ENCODE measurements at regions not wholly inside any gene's neighbourhood (a gene's known extent, or its start where the extent isn't known, plus 50 kb on each side); places are given as distances from the start of the nearest gene placed in this dataset.
"Not testable (repeated sequence)": the region's sequence is repeated elsewhere in the genome, so short reads cannot be mapped to it uniquely, and the experiment has no call there.

DNA sequence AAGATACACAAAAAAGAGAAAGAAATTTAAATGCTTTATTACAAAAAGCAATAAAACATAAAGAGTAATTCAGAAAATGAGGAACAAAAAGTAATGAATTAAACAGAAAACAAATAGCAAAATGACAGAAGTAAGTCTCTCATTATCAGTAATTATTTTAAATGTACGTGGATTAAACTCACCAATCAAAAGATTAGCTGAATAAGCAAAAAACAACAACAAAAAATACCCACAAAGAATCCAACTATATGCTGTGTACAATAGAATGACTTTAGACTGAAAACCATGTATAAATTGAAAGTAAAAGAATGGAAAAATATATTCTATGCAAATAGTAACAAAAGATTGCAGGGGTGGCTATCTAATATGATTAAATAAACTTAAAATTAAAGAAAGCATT, 1006.8 kb downstream of the SLC16A7 start:
- no peaks in the 10 kb centered on the region for H3K27me3 ChIP-seq (ENCODE audit: control insufficient read depth, insufficient read depth, low read length)
- no peaks in the 10 kb centered on the region for H3K36me3 ChIP-seq (ENCODE audit: control insufficient read depth, insufficient read depth, low read length)
- no peak for DNase-seq (ENCODE audit: low read depth, low spot score)
- no peaks in the 10 kb centered on the region for H3K4me1 ChIP-seq (ENCODE audit: control insufficient read depth, insufficient read depth, low read length)
- H3K27ac ChIP-seq (ENCODE audit: low read length), result no peak overlapping the region
- H3K9me3 ChIP-seq (ENCODE audit: control insufficient read depth, insufficient read depth, low read length), result no peaks in the 10 kb centered on the region; the same call in 1 of the 2 replicates
- WGBS (ENCODE audit: insufficient coverage, insufficient read length), result no CpG with 5 or more reads among the region's 1 CpG
- no peak overlapping the region for H3K4me3 ChIP-seq (ENCODE audit: low read length)

DNA sequence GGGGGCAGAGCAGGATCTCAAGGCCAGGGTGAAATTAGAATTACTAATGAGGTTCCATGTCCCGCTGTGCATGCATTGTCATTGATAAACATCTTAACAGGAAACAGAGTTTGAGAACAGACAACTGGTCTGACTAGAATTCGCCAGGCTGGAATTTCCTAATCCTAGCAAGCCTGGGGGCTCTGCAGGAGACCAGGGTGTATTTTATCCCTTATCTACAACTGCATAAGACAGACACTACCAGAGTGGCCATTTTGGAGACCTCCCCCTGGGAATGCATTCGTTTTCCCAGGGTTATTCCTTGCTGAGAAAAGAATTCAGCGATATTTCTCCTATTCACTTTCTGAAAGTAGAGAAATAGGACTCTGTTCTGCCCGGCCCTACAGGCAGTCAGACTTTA, 1007.6 kb downstream of the SLC16A7 start:
- not testable (repeated sequence) for H3K9me3 ChIP-seq (ENCODE audit: control insufficient read depth, insufficient read depth, low read length); DNase-seq (ENCODE audit: low read depth, low spot score); H3K4me1 ChIP-seq (ENCODE audit: control insufficient read depth, insufficient read depth, low read length); H3K36me3 ChIP-seq (ENCODE audit: control insufficient read depth, insufficient read depth, low read length); H3K27me3 ChIP-seq (ENCODE audit: control insufficient read depth, insufficient read depth, low read length); H3K4me3 ChIP-seq (ENCODE audit: low read length); H3K27ac ChIP-seq (ENCODE audit: low read length)
- no CpG with 5 or more reads among the region's 5 CpGs for WGBS (ENCODE audit: insufficient coverage, insufficient read length)

DNA sequence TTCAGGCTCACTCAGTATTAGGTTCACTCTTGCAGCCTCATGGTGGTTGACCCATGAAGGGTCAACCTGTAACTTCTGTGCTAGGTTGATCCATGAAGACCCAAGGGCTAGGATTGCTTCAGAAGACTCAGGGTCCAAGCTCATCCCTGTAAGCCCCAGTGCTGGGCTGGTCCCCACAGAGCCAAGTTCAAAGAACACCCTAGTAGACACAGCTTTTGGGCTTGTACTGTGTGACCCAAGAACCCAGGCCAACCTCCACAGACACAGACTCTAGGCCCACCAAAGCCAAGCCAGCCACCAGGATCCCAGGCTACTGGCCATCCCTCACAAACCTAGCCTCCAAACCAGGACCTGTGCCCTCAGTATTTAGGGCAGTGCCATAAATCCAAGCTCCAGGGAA, 1020.6 kb downstream of the SLC16A7 start:
- no peaks in the 10 kb centered on the region for H3K4me1 ChIP-seq (ENCODE audit: control insufficient read depth, insufficient read depth, low read length)
- no peaks in the 10 kb centered on the region for H3K9me3 ChIP-seq (ENCODE audit: control insufficient read depth, insufficient read depth, low read length)
- H3K4me3 ChIP-seq (ENCODE audit: low read length), result no peak overlapping the region
- no peaks in the 10 kb centered on the region for H3K36me3 ChIP-seq (ENCODE audit: control insufficient read depth, insufficient read depth, low read length)
- no peak for DNase-seq (ENCODE audit: low read depth, low spot score)
- H3K27me3 ChIP-seq (ENCODE audit: control insufficient read depth, insufficient read depth, low read length), result no peaks in the 10 kb centered on the region
- H3K27ac ChIP-seq (ENCODE audit: low read length), result no peak overlapping the region

DNA sequence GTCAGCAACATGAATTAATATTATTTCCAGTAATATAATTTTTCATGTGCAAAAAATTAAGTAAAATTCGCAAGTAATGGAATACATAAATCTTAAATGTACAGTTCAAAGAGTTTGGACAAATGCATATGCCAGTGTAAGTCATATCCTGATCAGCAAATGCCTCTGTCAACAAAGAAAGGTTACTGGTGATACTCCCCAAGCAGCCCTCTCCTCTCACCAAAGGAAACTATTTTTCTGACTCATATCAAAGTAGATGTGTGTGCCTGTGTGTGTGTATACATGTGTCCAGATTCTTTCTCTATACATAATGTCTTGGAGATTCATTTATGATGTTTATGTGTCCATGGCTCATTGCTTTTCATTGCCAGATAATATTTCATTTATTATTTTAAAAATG, 1035.0 kb downstream of the SLC16A7 start:
- Histone ChIP-seq H3K27ac (ENCODE audit: low read length) (no peak overlapping the region), H3K27me3 (ENCODE audit: control insufficient read depth, insufficient read depth, low read length) (no peaks in the 10 kb centered on the region), H3K4me3 (ENCODE audit: low read length) (no peak overlapping the region), H3K36me3 (ENCODE audit: control insufficient read depth, insufficient read depth, low read length) (no peaks in the 10 kb centered on the region), H3K4me1 (ENCODE audit: control insufficient read depth, insufficient read depth, low read length) (no peaks in the 10 kb centered on the region), H3K9me3 (ENCODE audit: control insufficient read depth, insufficient read depth, low read length) (no peaks in the 10 kb centered on the region)
- no CpG with 5 or more reads among the region's 1 CpG for WGBS (ENCODE audit: insufficient coverage, insufficient read length)
- no peak for DNase-seq (ENCODE audit: low read depth, low spot score)

DNA sequence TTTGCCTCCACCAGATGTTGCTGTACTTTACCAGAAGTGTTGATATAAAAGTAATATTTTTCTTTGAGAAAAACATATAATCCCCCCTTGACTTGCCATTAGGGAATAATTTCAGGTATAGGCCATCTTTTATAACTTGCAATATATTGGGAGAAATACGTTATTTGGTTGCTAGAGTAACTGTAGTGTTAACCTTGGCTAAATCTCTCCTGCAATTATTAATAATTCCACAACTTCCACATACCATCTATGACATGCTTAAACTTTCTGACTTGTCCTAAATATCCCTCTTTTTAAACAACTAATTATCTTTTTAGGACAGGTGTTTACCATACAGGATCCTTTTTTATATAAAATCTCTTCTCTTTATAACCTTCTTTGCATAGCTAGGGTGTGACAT, 1048.2 kb downstream of the SLC16A7 start:
- no CpG with 5 or more reads among the region's 1 CpG for WGBS (ENCODE audit: insufficient coverage, insufficient read length)
- H3K4me1 ChIP-seq (ENCODE audit: control insufficient read depth, insufficient read depth, low read length), result no peaks in the 10 kb centered on the region
- no peak for DNase-seq (ENCODE audit: low read depth, low spot score)
- H3K4me3 ChIP-seq (ENCODE audit: low read length), result no peak overlapping the region
- H3K27ac ChIP-seq (ENCODE audit: low read length), result no peak overlapping the region
- no peaks in the 10 kb centered on the region for H3K36me3 ChIP-seq (ENCODE audit: control insufficient read depth, insufficient read depth, low read length)
- H3K27me3 ChIP-seq (ENCODE audit: control insufficient read depth, insufficient read depth, low read length), result no peaks in the 10 kb centered on the region
- peaks cover 4% of the 10 kb centered on the region; the same call in 1 of the 2 replicates for H3K9me3 ChIP-seq (ENCODE audit: control insufficient read depth, insufficient read depth, low read length)

DNA sequence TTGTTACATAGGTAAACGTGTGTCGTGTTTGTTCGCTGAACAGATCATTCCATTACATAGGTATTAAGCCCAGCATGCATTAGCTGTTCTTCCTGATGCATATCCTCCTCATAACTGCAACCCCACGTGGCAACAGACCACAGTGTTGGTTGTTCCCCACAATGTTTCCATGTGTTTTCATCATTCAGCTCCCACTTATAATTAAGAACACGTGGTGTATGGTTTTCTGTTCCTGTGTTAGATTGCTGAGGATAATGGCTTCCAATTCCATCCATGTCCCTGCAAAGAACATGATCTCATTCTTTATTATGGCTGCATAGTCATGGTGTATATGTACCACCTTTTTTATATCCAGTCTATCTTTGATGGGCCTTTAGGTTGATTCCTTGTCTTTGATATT, 1071.1 kb downstream of the SLC16A7 start:
- Histone ChIP-seq H3K27ac (ENCODE audit: low read length) (no peak overlapping the region), H3K4me3 (ENCODE audit: low read length) (no peak overlapping the region), H3K4me1 (ENCODE audit: control insufficient read depth, insufficient read depth, low read length) (no peaks in the 10 kb centered on the region), H3K27me3 (ENCODE audit: control insufficient read depth, insufficient read depth, low read length) (no peaks in the 10 kb centered on the region), H3K9me3 (ENCODE audit: control insufficient read depth, insufficient read depth, low read length) (no peaks in the 10 kb centered on the region), H3K36me3 (ENCODE audit: control insufficient read depth, insufficient read depth, low read length) (no peaks in the 10 kb centered on the region)
- no peak for DNase-seq (ENCODE audit: low read depth, low spot score)
- no CpG with 5 or more reads among the region's 5 CpGs for WGBS (ENCODE audit: insufficient coverage, insufficient read length)

DNA sequence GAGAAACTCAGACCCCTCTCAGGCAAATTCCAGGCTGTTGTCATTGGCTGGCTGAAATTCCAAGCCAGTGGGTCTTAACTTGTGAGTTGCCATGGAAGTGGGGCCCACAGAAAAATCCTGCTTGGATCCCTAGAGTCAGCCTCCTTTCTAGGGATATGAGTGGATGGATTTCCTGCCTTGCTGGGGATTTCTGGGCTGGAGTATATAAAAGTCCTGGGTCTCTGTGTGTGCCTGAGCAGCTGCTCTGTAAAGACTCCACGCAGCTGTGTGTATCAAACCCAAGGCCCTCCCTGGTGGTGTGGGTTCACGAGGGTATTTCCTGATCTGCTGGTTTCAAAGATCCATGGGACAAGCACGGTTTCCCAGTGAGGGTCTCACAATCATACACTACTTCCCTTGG, 1077.1 kb downstream of the SLC16A7 start:
- no CpG with 5 or more reads among the region's 3 CpGs for WGBS (ENCODE audit: insufficient coverage, insufficient read length)
- no peaks in the 10 kb centered on the region for H3K4me1 ChIP-seq (ENCODE audit: control insufficient read depth, insufficient read depth, low read length)
- H3K4me3 ChIP-seq (ENCODE audit: low read length), result no peak overlapping the region
- no peak overlapping the region for H3K27ac ChIP-seq (ENCODE audit: low read length)
- no peaks in the 10 kb centered on the region for H3K27me3 ChIP-seq (ENCODE audit: control insufficient read depth, insufficient read depth, low read length)
- DNase-seq (ENCODE audit: low read depth, low spot score), result no peak
- no peaks in the 10 kb centered on the region; the same call in 1 of the 2 replicates for H3K9me3 ChIP-seq (ENCODE audit: control insufficient read depth, insufficient read depth, low read length)
- no peaks in the 10 kb centered on the region for H3K36me3 ChIP-seq (ENCODE audit: control insufficient read depth, insufficient read depth, low read length)

DNA sequence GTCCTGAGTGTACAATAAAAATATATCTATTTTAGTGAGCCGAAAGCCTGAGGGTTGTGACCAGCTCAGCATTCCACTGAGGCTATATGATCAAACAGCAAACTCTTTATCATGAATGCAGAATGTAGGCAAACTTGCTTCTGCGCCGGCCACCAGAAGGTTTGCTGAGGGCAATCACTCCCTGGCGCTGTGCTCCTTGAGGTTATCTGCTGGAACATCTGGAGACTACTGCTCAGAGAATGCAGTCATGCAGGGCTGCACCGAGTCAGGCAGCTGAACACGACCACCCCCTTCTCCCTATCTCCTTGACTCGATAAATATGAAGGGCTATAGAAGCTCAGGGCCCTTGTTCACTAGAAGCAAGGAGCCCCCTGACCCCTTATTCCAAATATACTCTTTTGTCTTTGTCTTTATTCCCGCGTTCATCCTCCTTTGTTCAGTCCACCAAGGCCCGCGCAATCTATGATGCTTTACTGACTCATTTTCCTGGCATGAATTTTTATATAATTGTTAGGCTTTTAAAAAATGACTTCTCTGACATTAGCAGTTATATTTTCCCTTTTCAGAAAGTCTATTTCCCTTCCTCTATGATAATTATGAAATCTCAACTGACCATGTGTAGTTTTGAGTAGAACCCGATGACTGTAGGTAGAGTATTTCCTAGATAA, 1089.3 kb downstream of the SLC16A7 start:
- Histone ChIP-seq H3K9me3 (ENCODE audit: control insufficient read depth, insufficient read depth, low read length) (no peaks in the 10 kb centered on the region), H3K27ac (ENCODE audit: low read length) (no peak overlapping the region), H3K27me3 (ENCODE audit: control insufficient read depth, insufficient read depth, low read length) (no peaks in the 10 kb centered on the region), H3K36me3 (ENCODE audit: control insufficient read depth, insufficient read depth, low read length) (no peaks in the 10 kb centered on the region), H3K4me3 (ENCODE audit: low read length) (no peak overlapping the region), H3K4me1 (ENCODE audit: control insufficient read depth, insufficient read depth, low read length) (no peaks in the 10 kb centered on the region)
- WGBS (ENCODE audit: insufficient coverage, insufficient read length), result no CpG with 5 or more reads among the region's 12 CpGs
- DNase-seq (ENCODE audit: low read depth, low spot score), result no peak

DNA sequence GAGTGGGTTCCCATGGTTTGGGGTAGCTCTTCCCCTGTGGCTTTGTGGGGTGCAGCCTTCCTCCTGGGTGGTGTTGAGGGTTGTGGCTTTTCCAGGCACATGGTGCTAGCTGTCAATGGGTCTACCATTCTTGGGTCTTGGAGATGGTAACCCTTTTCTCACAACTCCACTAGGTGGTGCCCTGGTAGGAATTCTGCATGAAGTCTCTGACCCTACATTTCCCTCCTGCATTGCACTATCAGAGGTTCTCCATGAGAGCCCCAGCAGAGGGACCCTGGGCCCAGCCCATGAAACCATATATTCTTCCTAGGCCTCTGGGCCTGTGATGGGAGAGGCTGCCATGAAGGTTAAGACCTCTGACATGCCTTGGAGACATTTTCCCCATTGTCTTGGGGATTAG, 1093.3 kb downstream of the SLC16A7 start:
- H3K4me3 ChIP-seq (ENCODE audit: low read length), result no peak overlapping the region
- no peaks in the 10 kb centered on the region for H3K36me3 ChIP-seq (ENCODE audit: control insufficient read depth, insufficient read depth, low read length)
- peak; percentile 7 for DNase-seq (ENCODE audit: low read depth, low spot score)

DNA sequence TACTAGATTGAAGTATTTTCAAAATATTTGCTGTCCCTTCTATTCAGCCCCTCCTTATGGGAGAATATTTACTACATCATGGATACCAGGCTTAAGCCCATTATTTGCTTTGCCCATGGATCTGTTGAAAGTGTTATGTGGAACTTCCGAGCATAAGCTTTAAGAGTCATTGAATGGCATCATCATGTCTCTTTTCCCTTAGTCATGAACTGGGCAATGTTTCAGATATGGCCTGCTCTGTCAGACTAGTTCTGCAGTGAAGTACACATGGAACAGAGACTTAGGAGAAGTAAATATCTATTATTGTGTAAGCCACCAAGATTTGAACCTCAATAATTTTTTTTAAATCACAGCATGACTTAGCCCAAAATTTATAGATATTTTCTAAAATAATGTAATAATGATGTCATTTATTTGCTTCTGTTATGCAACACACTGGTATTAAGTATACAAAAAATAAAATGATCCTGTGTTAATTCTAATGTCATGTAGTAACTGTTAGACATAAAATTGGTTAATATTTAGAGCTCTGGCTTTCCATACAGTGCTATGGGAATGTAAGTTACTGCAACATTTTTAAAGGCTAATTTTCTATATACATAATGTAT, 1097.3 kb downstream of the SLC16A7 start:
- H3K27ac ChIP-seq (ENCODE audit: low read length), result no peak overlapping the region
- no peak for DNase-seq (ENCODE audit: low read depth, low spot score)
- no peaks in the 10 kb centered on the region for H3K4me1 ChIP-seq (ENCODE audit: control insufficient read depth, insufficient read depth, low read length)
- H3K9me3 ChIP-seq (ENCODE audit: control insufficient read depth, insufficient read depth, low read length), result no peaks in the 10 kb centered on the region
- H3K27me3 ChIP-seq (ENCODE audit: control insufficient read depth, insufficient read depth, low read length), result no peaks in the 10 kb centered on the region
- WGBS (ENCODE audit: insufficient coverage, insufficient read length), result no CpG with 5 or more reads among the region's 1 CpG
- H3K36me3 ChIP-seq (ENCODE audit: control insufficient read depth, insufficient read depth, low read length), result no peaks in the 10 kb centered on the region
- H3K4me3 ChIP-seq (ENCODE audit: low read length), result no peak overlapping the region

More for the DNA sequence above, 1093.3 kb downstream of the SLC16A7 start:
- no peaks in the 10 kb centered on the region for H3K9me3 ChIP-seq (ENCODE audit: control insufficient read depth, insufficient read depth, low read length)
- H3K27me3 ChIP-seq (ENCODE audit: control insufficient read depth, insufficient read depth, low read length), result no peaks in the 10 kb centered on the region
- H3K27ac ChIP-seq (ENCODE audit: low read length), result no peak overlapping the region
- H3K4me1 ChIP-seq (ENCODE audit: control insufficient read depth, insufficient read depth, low read length), result no peaks in the 10 kb centered on the region
